ENCODE measurements at regions not wholly inside any gene's neighbourhood (a gene's known extent, or its start where the extent isn't known, plus 50 kb on each side); places are given as distances from the start of the nearest gene placed in this dataset.
A peak's percentile ranks its signal among the peaks of the same experiment; 100 is the strongest.

DNA sequence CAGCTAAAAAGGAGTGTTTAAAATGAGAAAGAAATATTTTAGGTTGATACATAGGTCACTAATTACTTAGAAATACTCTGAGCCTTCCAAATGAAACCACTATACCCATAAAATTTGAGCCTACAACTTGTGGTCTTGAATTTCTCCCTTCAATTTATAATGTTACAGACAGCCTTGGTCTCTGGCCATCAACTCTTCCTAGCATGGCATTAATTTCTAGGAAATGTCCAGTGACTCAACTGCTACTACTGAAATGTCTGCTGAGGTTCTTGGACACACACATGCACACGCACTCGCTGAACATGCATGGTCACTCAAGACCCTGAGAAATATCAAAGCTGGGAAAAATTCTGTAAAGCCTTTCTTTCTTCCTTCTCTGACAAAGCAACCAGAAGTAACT, 61.1 kb upstream of the SAMSN1 start:
- H3K36me3 Mint-ChIP-seq: no peaks in the 10 kb centered on the region
- no peaks in the 10 kb centered on the region for H3K27me3 Mint-ChIP-seq
- H3K27ac Mint-ChIP-seq: no peak overlapping the region
- DNase-seq: no peak
- H3K9me3 Mint-ChIP-seq: peaks cover 3% of the 10 kb centered on the region
- H3K4me3 Mint-ChIP-seq: no peak overlapping the region
- H3K4me1 Mint-ChIP-seq: peaks cover 19% of the 10 kb centered on the region

DNA sequence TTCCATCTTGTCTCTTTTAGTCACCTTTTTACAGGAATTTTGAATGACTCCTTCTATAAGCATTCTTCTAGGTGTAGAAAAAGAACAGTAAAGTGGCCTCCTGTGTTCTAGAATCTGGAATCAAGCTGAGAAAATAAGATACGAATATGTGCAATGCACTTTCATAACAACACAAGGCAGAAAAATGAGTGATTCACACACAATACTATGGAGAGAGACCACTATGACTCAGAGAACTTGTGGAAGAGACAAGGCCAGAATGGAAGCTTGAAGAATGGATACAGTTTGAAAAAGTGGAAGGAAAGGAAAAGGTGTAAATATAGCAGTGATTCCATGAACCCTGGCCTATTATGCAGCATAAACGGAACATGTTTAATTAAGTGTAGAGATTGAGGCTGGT, 57.1 kb upstream of the SAMSN1 start:
- Mint-ChIP-seq H3K27me3 (no peaks in the 10 kb centered on the region), H3K4me1 (peaks cover 19% of the 10 kb centered on the region), H3K4me3 (peak overlapping the region; percentile 30), H3K36me3 (no peaks in the 10 kb centered on the region), H3K27ac (no peak overlapping the region), H3K9me3 (no peaks in the 10 kb centered on the region)
- DNase-seq: no peak

DNA sequence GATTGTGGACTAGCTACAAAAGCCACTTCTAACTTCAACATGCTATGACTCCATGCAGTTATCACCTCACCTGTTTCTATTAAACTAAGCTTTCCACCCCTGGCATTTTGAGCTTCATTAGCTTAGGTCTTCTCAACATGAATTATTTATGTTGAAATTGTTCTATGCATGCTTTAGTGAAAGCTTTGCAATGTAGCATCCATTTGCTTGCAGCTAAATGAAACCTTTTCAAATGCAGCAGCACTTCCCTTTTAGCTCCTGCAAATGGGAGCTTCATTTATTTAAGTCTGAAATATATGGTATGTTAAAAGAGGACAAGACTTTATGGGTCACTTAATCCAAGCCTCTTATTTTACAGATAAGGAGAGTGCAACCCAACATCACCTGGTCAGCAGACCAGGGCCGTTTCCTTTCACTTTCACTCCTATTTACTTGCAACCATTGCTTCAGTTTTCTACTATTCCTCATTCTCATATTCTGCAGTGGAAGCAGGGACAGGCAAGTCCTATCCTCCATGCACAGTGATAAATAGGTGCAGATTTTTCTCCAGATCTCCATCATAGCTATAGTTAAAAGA, 56.4 kb upstream of the SAMSN1 start:
- Mint-ChIP-seq H3K27ac (no peak overlapping the region), H3K36me3 (no peaks in the 10 kb centered on the region), H3K9me3 (no peaks in the 10 kb centered on the region), H3K27me3 (no peaks in the 10 kb centered on the region), H3K4me3 (no peak overlapping the region), H3K4me1 (peaks cover 19% of the 10 kb centered on the region)
- DNase-seq: no peak

DNA sequence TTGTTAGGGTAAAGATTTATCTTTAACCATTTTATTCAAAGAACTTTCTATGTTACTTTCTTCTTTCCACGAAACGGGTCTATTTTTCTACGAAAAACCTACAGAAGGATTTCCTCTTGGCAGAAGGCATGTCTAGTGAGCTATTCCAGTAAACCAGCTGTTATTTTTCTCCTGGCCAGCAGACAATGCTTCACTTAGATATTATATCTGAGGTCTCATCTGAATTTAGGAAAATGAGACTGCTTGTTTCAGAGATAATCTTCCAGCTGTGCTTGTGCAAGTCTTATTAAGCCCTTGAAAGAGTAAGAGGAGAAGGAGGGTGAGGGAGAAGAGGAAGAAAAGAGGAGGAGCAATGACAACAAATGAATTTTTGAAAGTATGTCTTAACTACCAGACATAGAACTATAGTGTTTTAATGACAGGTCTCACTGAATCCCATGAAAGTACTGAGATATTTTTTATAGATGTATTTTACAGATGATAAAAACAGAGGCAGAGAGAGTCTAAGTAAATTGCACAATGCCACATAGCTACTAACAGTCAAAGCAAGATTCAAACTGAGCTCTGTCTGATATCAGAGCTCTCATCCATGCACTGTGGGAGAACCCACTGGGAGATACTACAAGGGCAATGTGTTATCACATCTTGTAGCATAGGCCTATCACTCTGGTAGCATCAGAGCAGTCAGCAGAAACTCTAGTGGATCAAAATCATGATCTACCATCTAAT, 54.6 kb upstream of the SAMSN1 start:
- peaks cover 19% of the 10 kb centered on the region for H3K4me1 Mint-ChIP-seq
- DNase-seq: no peak
- peaks cover 7% of the 10 kb centered on the region for H3K9me3 Mint-ChIP-seq
- H3K27me3 Mint-ChIP-seq: no peaks in the 10 kb centered on the region
- no peak overlapping the region for H3K4me3 Mint-ChIP-seq
- peak overlapping the region; percentile 1 for H3K27ac Mint-ChIP-seq
- H3K36me3 Mint-ChIP-seq: no peaks in the 10 kb centered on the region

DNA sequence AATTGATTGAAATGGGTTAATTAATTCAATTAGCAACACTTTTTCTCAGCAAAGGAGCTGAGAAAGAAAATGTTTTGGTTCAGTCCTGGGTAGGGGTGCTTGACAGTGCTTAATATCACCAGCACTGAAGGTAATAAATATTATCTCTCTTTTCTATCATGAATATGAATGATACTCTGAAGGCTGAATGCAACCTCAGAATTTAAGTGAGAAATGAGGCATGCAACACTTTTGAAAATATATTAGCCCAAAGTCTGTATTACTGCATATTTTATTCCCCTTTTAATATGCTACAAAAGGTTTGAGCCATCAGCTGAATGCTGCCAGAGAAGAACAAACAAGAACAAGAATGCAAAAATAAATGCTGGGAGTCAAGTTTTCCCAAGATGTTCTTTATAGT, 52.0 kb upstream of the SAMSN1 start:
- Mint-ChIP-seq H3K36me3 (peaks cover 5% of the 10 kb centered on the region), H3K4me3 (no peak overlapping the region), H3K27ac (no peak overlapping the region), H3K9me3 (peaks cover 7% of the 10 kb centered on the region), H3K27me3 (no peaks in the 10 kb centered on the region), H3K4me1 (peaks cover 16% of the 10 kb centered on the region)
- no peak for DNase-seq
